ENCODE measurements at regions not wholly inside any gene's neighbourhood (a gene's known extent, or its start where the extent isn't known, plus 50 kb on each side); places are given as distances from the start of the nearest gene placed in this dataset.
"Not testable (repeated sequence)": the region's sequence is repeated elsewhere in the genome, so short reads cannot be mapped to it uniquely, and the experiment has no call there.

GRCh38 chr1:55546553-55546952 is 331.4 kb upstream of the USP24 start:
- DNase-seq = no peak

DNA sequence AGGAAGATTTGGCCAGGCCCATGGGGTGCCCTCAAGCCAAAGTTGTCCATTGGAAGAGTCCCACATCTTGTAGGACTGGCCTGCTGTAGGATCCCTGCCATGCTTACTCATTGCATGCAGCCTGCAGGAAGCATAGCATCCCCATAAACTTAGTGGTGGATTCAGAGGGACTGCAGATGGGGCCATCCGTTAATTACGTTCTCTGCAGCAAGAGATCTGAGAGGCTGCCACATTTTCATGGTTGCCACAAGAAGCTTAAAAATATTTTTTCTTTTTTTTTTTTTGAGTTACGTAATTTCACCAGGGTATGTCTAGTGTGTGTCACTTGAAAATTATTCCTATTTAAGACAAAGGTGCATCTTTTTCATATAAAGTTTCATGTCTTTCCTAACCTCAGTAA is 329.7 kb upstream of the USP24 start:
- no peak for DNase-seq

- no peak for DNase-seq
These were observed 327.8 kb upstream of the USP24 start for GRCh38 chr1:55542901-55543504.

GRCh38 chr1:55541296-55541695 is 326.1 kb upstream of the USP24 start:
- no peak for DNase-seq

- DNase-seq = peak; percentile 38
These were observed 324.7 kb upstream of the USP24 start for GRCh38 chr1:55539652-55540512.

- DNase-seq = no peak
These were observed 323.3 kb upstream of the USP24 start for GRCh38 chr1:55538428-55538827.

DNA sequence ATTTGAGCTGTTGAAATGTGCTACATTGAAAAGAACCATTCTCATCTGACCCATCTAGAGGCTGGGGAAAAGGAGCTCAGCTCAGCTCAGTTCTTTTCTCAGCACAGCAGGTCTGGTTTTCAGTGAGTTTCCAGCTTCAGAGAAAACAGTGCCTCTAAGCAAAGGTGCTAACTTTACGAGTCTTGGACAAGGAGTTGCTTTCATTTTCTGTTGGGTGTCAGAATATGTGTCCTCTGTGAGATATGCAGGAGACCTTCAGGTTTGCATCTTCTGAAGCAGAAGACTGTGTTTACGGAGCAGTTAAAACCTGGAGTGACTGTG is 321.3 kb upstream of the USP24 start:
- DNase-seq = no peak

GRCh38 chr1:55535724-55536544 is 320.8 kb upstream of the USP24 start:
- DNase-seq = no peak

- no peak for DNase-seq
These were observed 319.5 kb upstream of the USP24 start for GRCh38 chr1:55534565-55535121.

- DNase-seq = no peak
These were observed 316.5 kb upstream of the USP24 start for GRCh38 chr1:55531644-55532043.

DNA sequence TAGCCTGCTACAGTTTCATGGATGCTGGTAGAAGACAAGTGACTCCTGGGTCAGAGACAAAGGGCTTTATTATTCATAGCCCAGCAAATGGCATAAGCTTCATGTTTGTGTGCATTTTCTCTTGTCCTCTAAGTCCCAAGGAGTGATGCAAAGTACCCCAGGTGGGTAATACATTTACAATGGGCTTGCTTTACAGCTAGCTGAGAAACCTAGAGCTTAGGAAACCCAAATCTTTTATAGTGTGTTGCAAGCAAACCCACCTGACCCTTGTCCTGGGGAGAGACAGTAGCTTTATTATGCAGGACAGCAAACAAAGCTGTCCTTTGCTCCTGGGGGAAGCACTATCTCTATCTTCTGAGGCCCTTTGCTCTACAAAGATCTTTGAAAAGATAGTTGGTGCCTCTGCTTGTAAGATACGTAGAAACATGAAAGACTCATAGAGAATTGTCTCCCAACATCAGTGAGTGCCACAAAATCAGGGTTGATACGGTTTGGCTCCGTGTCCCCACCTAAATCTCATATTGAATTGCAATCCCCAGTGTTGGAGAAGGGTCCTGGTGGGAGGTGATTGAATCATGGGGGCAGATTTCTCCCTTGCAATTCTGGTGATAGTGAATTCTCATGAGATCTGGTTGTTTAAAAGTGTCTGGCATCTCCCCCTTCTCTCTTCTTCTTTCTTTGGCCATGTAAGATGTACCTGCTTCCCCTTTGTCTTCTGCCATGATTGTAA is 315.8 kb upstream of the USP24 start:
- DNase-seq = no peak

DNA sequence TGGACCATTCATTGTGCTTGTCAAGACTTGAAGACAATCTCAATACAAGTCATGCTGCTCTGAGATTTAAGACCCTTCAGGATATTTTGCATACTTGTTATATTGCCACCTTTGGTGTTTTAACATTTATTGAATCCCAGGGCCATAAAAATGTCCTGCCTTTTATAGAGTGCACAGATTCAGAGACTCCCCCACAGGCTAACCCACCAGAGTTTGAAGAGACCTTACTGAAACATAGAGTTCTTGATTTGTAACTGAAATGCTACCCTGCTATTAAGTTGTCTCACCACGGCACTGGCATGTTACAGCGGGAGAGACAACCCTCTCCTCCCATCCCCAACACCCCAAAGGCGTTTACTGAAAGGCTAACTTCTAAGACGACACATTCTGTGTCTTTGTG is 313.9 kb upstream of the USP24 start:
- no peak for DNase-seq

DNA sequence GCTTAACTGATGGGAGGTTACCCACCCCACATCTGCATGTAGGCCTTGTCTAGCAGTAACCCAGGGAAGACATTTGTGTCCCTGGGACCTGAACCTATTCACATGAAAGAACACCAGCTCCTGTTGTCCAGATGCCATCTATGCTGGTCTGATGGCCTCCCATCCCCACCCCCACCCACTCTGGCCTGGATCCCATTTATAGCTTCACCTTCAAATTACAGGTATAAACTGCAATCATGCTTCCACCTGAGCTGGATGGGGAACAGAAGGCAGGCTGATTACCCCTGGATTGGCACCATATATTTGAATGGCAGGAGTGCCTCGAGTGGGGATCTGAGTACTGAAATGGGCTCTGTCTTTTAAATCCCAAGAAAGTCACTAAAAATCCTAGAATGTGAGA is 312.7 kb upstream of the USP24 start:
- no peak for DNase-seq

GRCh38 chr1:55526716-55527115 is 311.6 kb upstream of the USP24 start:
- no peak for DNase-seq

DNA sequence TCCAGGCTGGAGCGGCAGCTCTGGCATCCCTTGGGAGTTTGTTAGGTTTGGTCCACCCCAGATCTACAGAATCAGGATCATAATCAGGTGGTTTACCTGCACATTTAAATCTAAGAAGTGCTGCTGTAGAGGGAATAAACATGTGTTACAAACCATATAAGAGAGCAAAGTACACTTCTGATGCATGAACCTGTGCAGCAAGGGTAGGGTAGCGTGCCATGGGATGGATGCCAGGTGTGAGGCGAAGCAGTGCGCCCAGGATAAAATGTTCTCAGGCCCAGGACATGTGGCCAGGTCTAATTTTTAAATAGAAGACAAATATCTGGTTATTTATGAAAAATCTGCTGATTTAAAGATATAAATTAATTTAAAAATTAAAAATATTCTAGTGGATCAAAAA is 308.8 kb upstream of the USP24 start:
- no peak for DNase-seq

DNA sequence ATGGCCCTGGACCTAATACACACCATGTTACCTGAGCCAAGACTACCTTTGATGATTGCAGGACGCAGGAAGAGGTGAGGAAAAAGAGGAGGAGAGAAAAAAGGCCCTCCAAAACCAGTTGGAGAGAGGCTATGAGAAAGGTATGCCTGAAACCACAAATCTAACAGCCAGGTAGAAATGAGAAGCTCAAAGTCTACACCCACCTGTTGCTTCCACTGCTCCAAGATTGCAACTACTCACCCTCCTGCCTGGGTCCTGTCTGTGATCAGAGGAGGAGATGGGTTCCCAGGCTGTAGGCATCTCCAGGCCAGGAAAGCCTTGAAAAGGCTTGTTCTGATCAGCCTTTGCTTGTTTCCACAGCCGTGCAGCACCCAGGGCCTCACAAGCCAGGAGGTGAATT is 307.8 kb upstream of the USP24 start:
- no peak for DNase-seq

DNA sequence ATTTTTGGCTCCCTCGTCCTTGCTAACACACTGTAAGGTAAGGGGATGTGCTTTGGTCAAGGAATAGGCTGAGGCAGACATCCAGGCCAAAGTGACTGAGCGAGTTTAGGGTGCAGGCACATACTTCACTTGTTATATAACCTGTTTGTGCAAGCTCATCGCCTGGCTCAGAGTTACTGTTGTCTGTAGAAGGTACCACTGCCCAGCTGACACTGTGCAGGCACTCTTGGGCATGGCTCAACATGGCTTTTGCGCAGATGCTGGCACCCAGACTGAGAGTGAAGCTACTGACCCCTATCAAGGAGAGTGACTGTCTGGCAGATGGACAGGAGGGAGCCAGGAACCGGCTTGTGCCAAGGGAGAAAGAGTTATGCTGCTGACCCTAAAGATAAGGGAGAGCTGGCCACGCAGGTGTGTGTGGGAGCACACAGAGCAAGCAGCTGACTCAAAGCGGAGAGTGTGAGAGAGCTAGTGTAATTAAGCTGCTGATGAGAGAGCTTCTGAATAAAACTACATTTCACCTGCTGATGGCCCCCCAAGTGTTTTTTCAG is 307.3 kb upstream of the USP24 start:
- DNase-seq = no peak

GRCh38 chr1:55520861-55521260 is 305.7 kb upstream of the USP24 start:
- DNase-seq = no peak

- DNase-seq = no peak
These were observed 304.9 kb upstream of the USP24 start for GRCh38 chr1:55519937-55520683.

- DNase-seq = no peak
These were observed 304.1 kb upstream of the USP24 start for GRCh38 chr1:55519276-55519675.

- DNase-seq = no peak
These were observed 301.9 kb upstream of the USP24 start for GRCh38 chr1:55517036-55517435.

DNA sequence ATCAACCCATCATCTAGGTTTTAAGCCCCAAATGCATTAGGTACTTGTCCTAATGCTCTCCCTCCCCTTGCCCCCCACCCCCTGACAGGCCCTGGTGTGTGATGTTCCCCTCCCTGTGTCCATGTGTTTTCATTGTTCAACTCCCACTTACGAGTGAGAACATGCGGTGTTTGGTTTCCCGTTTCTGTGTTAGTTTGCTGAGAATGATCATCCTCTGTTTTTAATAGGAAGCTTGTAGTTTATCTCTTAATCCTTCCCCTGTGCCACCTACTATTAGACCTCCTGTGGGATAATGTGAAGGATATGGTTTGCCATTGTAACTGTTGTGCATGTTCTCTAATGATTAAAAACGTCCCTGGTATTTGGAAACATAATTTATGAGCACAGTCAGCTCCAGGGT is 299.4 kb upstream of the USP24 start:
- not testable (repeated sequence) for DNase-seq
